ENCODE measurements at regions not wholly inside any gene's neighbourhood (a gene's known extent, or its start where the extent isn't known, plus 50 kb on each side); places are given as distances from the start of the nearest gene placed in this dataset.

DNA sequence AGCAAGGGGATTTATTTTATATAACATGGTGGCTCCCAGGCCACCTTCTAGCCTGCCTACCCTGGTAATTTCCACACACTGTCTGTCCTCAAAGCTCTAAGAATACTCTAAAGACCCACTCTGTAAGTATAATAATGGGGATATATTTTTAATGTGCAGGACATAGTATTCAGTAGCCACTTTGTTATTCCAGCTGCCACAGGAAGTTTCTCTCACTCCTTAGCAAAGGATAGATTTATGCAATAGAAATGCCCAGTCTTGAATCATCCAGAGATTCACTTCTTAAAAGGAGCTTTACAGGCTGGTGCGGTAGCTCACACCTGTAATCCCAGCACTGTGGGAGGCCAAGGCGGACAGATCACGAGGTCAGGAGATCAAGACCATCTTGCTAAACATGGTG, 68.4 kb upstream of the LDLRAD3 start:
- Histone ChIP-seq H2AFZ (replicated peaks) (no peak overlapping the region), H4K20me1 (ENCODE audit: low read depth) (no peaks in the 10 kb centered on the region), H3K9me3 (ENCODE audit: low read depth) (no peaks in the 10 kb centered on the region), H3K4me2 (no peak overlapping the region), H3F3A (ENCODE audit: low read depth) (no peaks in the 10 kb centered on the region), H3K27ac (no peak overlapping the region), H3K4me1 (no peaks in the 10 kb centered on the region), H3K4me3 (no peak overlapping the region), H3K79me2 (ENCODE audit: low read depth) (no peaks in the 10 kb centered on the region), H3K36me3 (no peaks in the 10 kb centered on the region), H3K9ac (no peak overlapping the region), H3K27me3 (no peaks in the 10 kb centered on the region)
- peaks cover 5% of the 10 kb centered on the region for H3K27me3 Mint-ChIP-seq (ENCODE audit: insufficient read depth, low read depth)
- no peaks in the 10 kb centered on the region for H3K36me3 Mint-ChIP-seq
- TF ChIP-seq EZH2 (IDR thresholded peaks at IDR 0.05) (no peak), EZH2phosphoT487 (IDR thresholded peaks at IDR 0.05) (no peak)
- TF ChIP-seq, protein P1, sequence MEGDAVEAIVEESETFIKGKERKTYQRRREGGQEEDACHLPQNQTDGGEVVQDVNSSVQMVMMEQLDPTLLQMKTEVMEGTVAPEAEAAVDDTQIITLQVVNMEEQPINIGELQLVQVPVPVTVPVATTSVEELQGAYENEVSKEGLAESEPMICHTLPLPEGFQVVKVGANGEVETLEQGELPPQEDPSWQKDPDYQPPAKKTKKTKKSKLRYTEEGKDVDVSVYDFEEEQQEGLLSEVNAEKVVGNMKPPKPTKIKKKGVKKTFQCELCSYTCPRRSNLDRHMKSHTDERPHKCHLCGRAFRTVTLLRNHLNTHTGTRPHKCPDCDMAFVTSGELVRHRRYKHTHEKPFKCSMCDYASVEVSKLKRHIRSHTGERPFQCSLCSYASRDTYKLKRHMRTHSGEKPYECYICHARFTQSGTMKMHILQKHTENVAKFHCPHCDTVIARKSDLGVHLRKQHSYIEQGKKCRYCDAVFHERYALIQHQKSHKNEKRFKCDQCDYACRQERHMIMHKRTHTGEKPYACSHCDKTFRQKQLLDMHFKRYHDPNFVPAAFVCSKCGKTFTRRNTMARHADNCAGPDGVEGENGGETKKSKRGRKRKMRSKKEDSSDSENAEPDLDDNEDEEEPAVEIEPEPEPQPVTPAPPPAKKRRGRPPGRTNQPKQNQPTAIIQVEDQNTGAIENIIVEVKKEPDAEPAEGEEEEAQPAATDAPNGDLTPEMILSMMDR (IDR thresholded peaks at IDR 0.05): no peak
- H3K4me3 Mint-ChIP-seq: no peak overlapping the region
- H3K27ac Mint-ChIP-seq: no peak overlapping the region
- peaks cover 5% of the 10 kb centered on the region for H3K4me1 Mint-ChIP-seq
- peaks cover 3% of the 10 kb centered on the region for H3K9me3 Mint-ChIP-seq
- no peak for DNase-seq (ENCODE audit: low spot score)

DNA sequence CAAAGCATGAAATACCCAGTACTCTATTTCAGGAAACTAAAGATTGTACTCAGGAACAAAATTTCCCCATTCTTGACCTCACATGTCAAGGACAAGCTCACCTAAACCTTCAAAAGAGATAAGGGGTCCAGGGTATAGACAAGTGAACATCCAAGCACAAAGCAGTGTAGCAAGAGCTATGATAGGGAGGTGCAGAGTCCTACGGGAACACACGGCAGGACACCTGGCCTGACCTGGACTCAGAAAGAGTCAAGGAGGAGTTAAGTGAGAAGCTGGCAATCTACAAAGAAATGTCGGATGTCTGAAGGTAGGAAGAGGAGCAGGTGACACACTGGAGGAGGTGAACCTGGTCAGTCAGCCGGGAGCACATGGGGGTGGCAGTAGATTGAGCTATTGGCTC, 67.1 kb upstream of the LDLRAD3 start:
- H3K4me3 Mint-ChIP-seq: no peak overlapping the region
- Histone ChIP-seq H4K20me1 (ENCODE audit: low read depth) (no peaks in the 10 kb centered on the region), H3K9ac (no peak overlapping the region), H3K79me2 (ENCODE audit: low read depth) (no peaks in the 10 kb centered on the region), H3K36me3 (no peaks in the 10 kb centered on the region), H3K9me3 (ENCODE audit: low read depth) (no peaks in the 10 kb centered on the region), H3K4me1 (no peaks in the 10 kb centered on the region), H3F3A (ENCODE audit: low read depth) (no peaks in the 10 kb centered on the region), H2AFZ (replicated peaks) (no peak overlapping the region), H3K27me3 (no peaks in the 10 kb centered on the region), H3K4me3 (no peak overlapping the region), H3K4me2 (no peak overlapping the region), H3K27ac (no peak overlapping the region)
- no peak overlapping the region for H3K27ac Mint-ChIP-seq
- TF ChIP-seq EZH2phosphoT487 (IDR thresholded peaks at IDR 0.05) (no peak), EZH2 (IDR thresholded peaks at IDR 0.05) (no peak)
- TF ChIP-seq, protein P1 (IDR thresholded peaks at IDR 0.05): no peak
- no peaks in the 10 kb centered on the region for H3K9me3 Mint-ChIP-seq
- H3K27me3 Mint-ChIP-seq (ENCODE audit: insufficient read depth, low read depth): peaks cover 5% of the 10 kb centered on the region
- no peaks in the 10 kb centered on the region for H3K36me3 Mint-ChIP-seq
- peaks cover 5% of the 10 kb centered on the region for H3K4me1 Mint-ChIP-seq
- DNase-seq (ENCODE audit: low spot score): no peak

DNA sequence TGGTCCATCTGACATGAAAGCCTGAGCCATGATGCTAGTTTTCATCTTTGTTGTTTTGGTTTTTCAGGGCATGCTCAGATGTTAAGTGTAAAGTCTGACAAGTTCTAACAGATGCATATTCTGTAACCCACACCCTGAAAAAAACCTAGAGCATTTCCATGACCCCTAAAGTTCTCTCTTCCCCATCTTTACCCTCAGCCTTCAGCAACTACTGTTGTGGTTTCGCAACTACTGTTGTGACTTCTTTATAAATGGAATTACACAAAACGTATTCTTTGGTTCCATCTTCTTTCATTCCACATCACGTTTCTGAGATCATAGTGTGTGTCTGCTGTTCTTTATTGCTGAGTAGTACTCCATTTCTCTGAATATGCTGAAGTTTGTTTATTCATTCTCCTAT, 65.1 kb upstream of the LDLRAD3 start:
- H2AFZ ChIP-seq (replicated peaks): no peak overlapping the region
- TF ChIP-seq EZH2phosphoT487 (IDR thresholded peaks at IDR 0.05): no peak
- TF ChIP-seq EZH2 (IDR thresholded peaks at IDR 0.05): no peak
- TF ChIP-seq, protein P1 (IDR thresholded peaks at IDR 0.05): no peak
- no peaks in the 10 kb centered on the region for H3K36me3 ChIP-seq
- no peak overlapping the region for H3K4me3 Mint-ChIP-seq
- peaks cover 5% of the 10 kb centered on the region for H3K4me1 Mint-ChIP-seq
- no peak overlapping the region for H3K27ac ChIP-seq
- H3K4me2 ChIP-seq: no peak overlapping the region
- no peaks in the 10 kb centered on the region for H3F3A ChIP-seq (ENCODE audit: low read depth)
- H3K27ac Mint-ChIP-seq: no peak overlapping the region
- peaks cover 4% of the 10 kb centered on the region for H3K9me3 Mint-ChIP-seq
- no peak overlapping the region for H3K4me3 ChIP-seq
- DNase-seq (ENCODE audit: low spot score): no peak
- H3K27me3 Mint-ChIP-seq (ENCODE audit: insufficient read depth, low read depth): peaks cover 3% of the 10 kb centered on the region
- no peaks in the 10 kb centered on the region for H3K36me3 Mint-ChIP-seq
- H4K20me1 ChIP-seq (ENCODE audit: low read depth): no peaks in the 10 kb centered on the region
- H3K9ac ChIP-seq: no peak overlapping the region
- H3K27me3 ChIP-seq: no peaks in the 10 kb centered on the region
- no peaks in the 10 kb centered on the region for H3K79me2 ChIP-seq (ENCODE audit: low read depth)
- no peaks in the 10 kb centered on the region for H3K4me1 ChIP-seq
- H3K9me3 ChIP-seq (ENCODE audit: low read depth): no peaks in the 10 kb centered on the region

Data from neural progenitor cell (in vitro differentiated cells).